Body of pancreas (tissue), 4 donors: ENCODE measurements at regions not wholly inside any gene's neighbourhood (a gene's known extent, or its start where the extent isn't known, plus 50 kb on each side); places are given as distances from the start of the nearest gene placed in this dataset.

ENCODE experiments used
- POLR2A ChIP-seq, 3 donors: fragments of 450-650 bp; IDR thresholded peaks; one replicate each; pipeline ENCODE4 v1.6.1; 2016; ENCODE audit warnings: antibody characterized with exemption in 3 of 3, mild to moderate bottlenecking in 2 of 3
- TF ChIP-seq, protein P1 (sequence below), 7 experiments: fragments of 450-650 bp in 4 of 7; fragments of 200-600 bp in 3 of 7; sonication (generic) in 3 of 7; IDR thresholded peaks; one replicate each; pipeline ENCODE4 v1.5.1; 2016 to 2019; ENCODE audit warnings: antibody characterized with exemption in 7 of 7

DNA sequence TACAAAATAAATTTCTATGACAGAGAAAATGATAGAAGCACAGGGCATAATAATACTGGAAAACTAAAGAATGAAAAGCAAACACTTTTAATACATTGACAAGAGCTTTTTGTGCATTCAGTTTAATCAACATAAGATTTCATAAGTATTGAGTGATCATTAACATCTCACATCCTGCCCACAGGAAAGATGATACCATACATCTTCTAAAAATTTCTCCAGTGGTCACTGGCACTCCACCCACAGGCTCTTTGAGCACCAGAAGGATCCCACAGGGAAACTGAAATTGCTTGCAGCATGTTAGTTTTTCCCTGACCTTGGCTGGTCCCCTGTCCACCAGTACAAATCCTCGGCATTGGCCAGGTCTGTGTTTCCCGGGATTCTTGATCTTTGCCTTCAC, 186.0 kb downstream of the CEMIP2 start:
- TF ChIP-seq, protein P1, sequence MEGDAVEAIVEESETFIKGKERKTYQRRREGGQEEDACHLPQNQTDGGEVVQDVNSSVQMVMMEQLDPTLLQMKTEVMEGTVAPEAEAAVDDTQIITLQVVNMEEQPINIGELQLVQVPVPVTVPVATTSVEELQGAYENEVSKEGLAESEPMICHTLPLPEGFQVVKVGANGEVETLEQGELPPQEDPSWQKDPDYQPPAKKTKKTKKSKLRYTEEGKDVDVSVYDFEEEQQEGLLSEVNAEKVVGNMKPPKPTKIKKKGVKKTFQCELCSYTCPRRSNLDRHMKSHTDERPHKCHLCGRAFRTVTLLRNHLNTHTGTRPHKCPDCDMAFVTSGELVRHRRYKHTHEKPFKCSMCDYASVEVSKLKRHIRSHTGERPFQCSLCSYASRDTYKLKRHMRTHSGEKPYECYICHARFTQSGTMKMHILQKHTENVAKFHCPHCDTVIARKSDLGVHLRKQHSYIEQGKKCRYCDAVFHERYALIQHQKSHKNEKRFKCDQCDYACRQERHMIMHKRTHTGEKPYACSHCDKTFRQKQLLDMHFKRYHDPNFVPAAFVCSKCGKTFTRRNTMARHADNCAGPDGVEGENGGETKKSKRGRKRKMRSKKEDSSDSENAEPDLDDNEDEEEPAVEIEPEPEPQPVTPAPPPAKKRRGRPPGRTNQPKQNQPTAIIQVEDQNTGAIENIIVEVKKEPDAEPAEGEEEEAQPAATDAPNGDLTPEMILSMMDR (IDR thresholded peaks at IDR 0.05): no peak
- no peak for TF ChIP-seq POLR2A (IDR thresholded peaks at IDR 0.05)
